ENCODE measurements at regions not wholly inside any gene's neighbourhood (a gene's known extent, or its start where the extent isn't known, plus 50 kb on each side); places are given as distances from the start of the nearest gene placed in this dataset.
A peak's percentile ranks its signal among the peaks of the same experiment; 100 is the strongest.

GRCh38 chr7:130990178-130990832 lies 256.3 kb upstream of the KLF14 start:
- DNase-seq: no peak
- H3K27me3 ChIP-seq: no peaks in the 10 kb centered on the region
- no peak overlapping the region for H3K4me3 ChIP-seq
- peak overlapping the region in 1 of 4 donors; percentile 39 for H3K27ac ChIP-seq
- WGBS, 2 donors: 31 to 59% methylated on average over 16 of the region's 16 CpGs
- no peaks in the 10 kb centered on the region for H3K9me3 ChIP-seq
- H3K36me3 ChIP-seq: peaks cover 0 to 7% (median 0%) of the 10 kb centered on the region in 4 donors
- TF ChIP-seq POLR2A (IDR thresholded peaks at IDR 0.05) (no peak), POLR2AphosphoS5 (IDR thresholded peaks at IDR 0.05) (peak in 1 of 4 donors; percentile 6)
- H3K4me1 ChIP-seq: peaks cover 0 to 72% (median 69%) of the 10 kb centered on the region in 4 donors
- intact Hi-C loops (cut with DNase I): no loop called here

GRCh38 chr7:130993671-130994365 lies 259.8 kb upstream of the KLF14 start:
- peaks cover 0 to 7% (median 0%) of the 10 kb centered on the region in 4 donors for H3K36me3 ChIP-seq
- TF ChIP-seq POLR2A (IDR thresholded peaks at IDR 0.05) (no peak), EP300 (IDR thresholded peaks at IDR 0.05) (no peak), POLR2AphosphoS5 (IDR thresholded peaks at IDR 0.05) (no peak)
- TF ChIP-seq, protein P1, sequence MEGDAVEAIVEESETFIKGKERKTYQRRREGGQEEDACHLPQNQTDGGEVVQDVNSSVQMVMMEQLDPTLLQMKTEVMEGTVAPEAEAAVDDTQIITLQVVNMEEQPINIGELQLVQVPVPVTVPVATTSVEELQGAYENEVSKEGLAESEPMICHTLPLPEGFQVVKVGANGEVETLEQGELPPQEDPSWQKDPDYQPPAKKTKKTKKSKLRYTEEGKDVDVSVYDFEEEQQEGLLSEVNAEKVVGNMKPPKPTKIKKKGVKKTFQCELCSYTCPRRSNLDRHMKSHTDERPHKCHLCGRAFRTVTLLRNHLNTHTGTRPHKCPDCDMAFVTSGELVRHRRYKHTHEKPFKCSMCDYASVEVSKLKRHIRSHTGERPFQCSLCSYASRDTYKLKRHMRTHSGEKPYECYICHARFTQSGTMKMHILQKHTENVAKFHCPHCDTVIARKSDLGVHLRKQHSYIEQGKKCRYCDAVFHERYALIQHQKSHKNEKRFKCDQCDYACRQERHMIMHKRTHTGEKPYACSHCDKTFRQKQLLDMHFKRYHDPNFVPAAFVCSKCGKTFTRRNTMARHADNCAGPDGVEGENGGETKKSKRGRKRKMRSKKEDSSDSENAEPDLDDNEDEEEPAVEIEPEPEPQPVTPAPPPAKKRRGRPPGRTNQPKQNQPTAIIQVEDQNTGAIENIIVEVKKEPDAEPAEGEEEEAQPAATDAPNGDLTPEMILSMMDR (IDR thresholded peaks at IDR 0.05): no peak
- H3K27me3 ChIP-seq: no peaks in the 10 kb centered on the region
- 61 to 83% methylated on average over 11 of the region's 11 CpGs for WGBS, 2 donors
- no peak for DNase-seq
- intact Hi-C loops (cut with DNase I): no loop called here
- H3K4me3 ChIP-seq: no peak overlapping the region
- H3K27ac ChIP-seq: peak overlapping the region; percentile 33 to 77 (median 47)
- peaks cover 0 to 76% (median 70%) of the 10 kb centered on the region in 4 donors for H3K4me1 ChIP-seq
- no peaks in the 10 kb centered on the region for H3K9me3 ChIP-seq

GRCh38 chr7:130994378-130995115 lies 260.5 kb upstream of the KLF14 start:
- Histone ChIP-seq H3K36me3 (peaks cover 0 to 7% (median 0%) of the 10 kb centered on the region in 4 donors), H3K27me3 (no peaks in the 10 kb centered on the region), H3K4me1 (peaks cover 0 to 77% (median 70%) of the 10 kb centered on the region in 4 donors), H3K4me3 (no peak overlapping the region), H3K9me3 (no peaks in the 10 kb centered on the region), H3K27ac (peak overlapping the region; percentile 33 to 77 (median 47))
- DNase-seq: no peak
- WGBS, 2 donors: 21 to 60% methylated on average over 13 of the region's 13 CpGs
- TF ChIP-seq POLR2A (IDR thresholded peaks at IDR 0.05) (no peak), POLR2AphosphoS5 (IDR thresholded peaks at IDR 0.05) (no peak)
- TF ChIP-seq, protein P1 (IDR thresholded peaks at IDR 0.05): no peak
- intact Hi-C loops (cut with DNase I): no loop called here

GRCh38 chr7:130995252-130996081 lies 261.5 kb upstream of the KLF14 start:
- no peaks in the 10 kb centered on the region for H3K27me3 ChIP-seq
- H3K4me1 ChIP-seq: peaks cover 0 to 72% (median 67%) of the 10 kb centered on the region in 4 donors
- H3K27ac ChIP-seq: peak overlapping the region; percentile 33 to 77 (median 47)
- TF ChIP-seq, protein P1 (IDR thresholded peaks at IDR 0.05): no peak
- TF ChIP-seq POLR2AphosphoS5 (IDR thresholded peaks at IDR 0.05) (no peak), POLR2A (IDR thresholded peaks at IDR 0.05) (no peak), EP300 (IDR thresholded peaks at IDR 0.05) (no peak)
- peaks cover 0 to 7% (median 0%) of the 10 kb centered on the region in 4 donors for H3K36me3 ChIP-seq
- WGBS, 2 donors: 13 to 60% methylated on average over 10 of the region's 10 CpGs
- no peak for DNase-seq
- H3K4me3 ChIP-seq: no peak overlapping the region
- H3K9me3 ChIP-seq: no peaks in the 10 kb centered on the region
- intact Hi-C loops (cut with DNase I): no loop called here

Data from sigmoid colon (tissue), 6 donors.